ENCODE measurements at regions not wholly inside any gene's neighbourhood (a gene's known extent, or its start where the extent isn't known, plus 50 kb on each side); places are given as distances from the start of the nearest gene placed in this dataset.

DNA sequence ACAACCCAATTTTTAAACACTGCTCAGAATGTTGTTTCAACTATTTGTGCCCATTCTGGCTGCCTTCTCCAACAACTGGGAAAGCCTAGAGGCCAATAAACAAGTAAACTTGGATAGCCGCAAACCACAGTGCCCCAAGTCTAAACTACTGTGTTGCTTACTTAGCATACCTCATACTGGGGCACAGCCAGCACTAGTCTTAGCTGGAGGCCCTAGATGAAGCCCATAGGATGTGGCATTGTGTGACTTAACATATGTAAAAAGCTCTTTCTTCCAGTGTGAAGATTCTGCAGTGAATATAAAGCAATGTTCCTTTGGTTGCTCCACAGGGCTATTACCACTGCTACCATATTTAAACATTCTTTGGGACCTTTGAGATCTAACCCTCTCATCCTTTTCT, 564.3 kb upstream of the NRSN1 start:
- TF ChIP-seq, protein P1, sequence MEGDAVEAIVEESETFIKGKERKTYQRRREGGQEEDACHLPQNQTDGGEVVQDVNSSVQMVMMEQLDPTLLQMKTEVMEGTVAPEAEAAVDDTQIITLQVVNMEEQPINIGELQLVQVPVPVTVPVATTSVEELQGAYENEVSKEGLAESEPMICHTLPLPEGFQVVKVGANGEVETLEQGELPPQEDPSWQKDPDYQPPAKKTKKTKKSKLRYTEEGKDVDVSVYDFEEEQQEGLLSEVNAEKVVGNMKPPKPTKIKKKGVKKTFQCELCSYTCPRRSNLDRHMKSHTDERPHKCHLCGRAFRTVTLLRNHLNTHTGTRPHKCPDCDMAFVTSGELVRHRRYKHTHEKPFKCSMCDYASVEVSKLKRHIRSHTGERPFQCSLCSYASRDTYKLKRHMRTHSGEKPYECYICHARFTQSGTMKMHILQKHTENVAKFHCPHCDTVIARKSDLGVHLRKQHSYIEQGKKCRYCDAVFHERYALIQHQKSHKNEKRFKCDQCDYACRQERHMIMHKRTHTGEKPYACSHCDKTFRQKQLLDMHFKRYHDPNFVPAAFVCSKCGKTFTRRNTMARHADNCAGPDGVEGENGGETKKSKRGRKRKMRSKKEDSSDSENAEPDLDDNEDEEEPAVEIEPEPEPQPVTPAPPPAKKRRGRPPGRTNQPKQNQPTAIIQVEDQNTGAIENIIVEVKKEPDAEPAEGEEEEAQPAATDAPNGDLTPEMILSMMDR (IDR thresholded peaks at IDR 0.05): no peak
- no peak for TF ChIP-seq POLR2A (IDR thresholded peaks at IDR 0.05)
